HS-5 (cell line): ENCODE measurements at regions not wholly inside any gene's neighbourhood (a gene's known extent, or its start where the extent isn't known, plus 50 kb on each side); places are given as distances from the start of the nearest gene placed in this dataset.
"Not testable (repeated sequence)": the region's sequence is repeated elsewhere in the genome, so short reads cannot be mapped to it uniquely, and the experiment has no call there.

ENCODE experiments used
- DNase-seq: peaks from one replicate; pipeline ENCODE4 v3.0.0-alpha.2; 2012; ENCODE audit warnings: low read depth

DNA sequence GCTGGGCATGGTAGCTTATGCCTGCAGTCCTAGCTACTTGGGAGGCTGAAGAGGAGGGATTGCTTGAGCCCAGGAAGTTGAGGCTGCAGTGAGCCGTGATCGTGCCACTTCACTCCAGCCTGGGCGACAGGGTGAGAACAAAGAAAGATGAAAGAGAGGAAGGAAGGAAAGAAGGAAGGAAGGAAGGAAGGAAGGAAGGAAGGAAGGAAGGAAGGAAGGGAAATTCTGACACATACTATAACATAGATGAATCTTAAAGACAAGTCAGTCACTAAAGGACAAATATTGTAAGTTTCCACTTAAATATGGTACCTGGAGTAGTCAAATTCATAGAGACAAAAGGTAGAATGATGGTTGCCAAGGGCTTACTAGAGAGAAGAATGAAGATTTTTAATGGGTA, 108.0 kb upstream of the CACHD1 start:
- no peak for DNase-seq

DNA sequence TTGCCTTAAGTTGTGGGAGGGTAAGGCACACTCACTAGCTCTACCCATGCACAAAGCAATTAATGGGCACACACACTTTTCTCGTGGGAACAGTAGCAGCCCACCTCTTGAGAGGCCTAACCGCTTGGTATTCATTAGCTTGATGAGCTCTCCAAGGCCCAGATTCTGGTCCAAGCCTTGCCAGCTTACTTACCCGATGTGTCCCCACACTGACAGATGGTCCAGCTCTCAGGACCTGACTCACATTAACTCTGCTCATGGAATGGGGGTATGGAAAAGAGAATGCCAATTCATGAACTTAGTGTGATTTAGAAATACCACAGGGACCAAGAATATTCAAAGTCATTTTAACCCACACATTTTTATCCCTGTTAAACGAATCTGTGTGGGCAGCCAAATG, 106.8 kb upstream of the CACHD1 start:
- no peak for DNase-seq

DNA sequence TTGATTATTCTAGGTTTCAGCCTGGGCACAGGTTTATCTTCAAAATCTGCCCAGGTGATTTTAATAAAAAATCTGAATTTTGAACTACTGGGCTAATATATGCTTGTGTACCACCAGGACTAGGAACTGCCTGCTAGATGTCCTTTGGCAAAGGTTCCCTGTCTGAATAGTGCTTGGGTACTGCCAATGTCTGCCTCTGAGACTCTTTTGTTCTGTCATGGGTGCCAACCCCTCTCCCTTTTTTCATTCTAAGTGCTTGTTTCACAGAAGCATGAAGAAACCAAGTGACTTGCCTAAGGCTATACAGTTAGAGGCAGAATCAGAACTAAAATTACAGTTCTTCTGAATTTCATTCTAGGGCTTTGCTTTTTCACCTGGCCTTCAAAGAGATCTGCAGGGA, 106.3 kb upstream of the CACHD1 start:
- no peak for DNase-seq

DNA sequence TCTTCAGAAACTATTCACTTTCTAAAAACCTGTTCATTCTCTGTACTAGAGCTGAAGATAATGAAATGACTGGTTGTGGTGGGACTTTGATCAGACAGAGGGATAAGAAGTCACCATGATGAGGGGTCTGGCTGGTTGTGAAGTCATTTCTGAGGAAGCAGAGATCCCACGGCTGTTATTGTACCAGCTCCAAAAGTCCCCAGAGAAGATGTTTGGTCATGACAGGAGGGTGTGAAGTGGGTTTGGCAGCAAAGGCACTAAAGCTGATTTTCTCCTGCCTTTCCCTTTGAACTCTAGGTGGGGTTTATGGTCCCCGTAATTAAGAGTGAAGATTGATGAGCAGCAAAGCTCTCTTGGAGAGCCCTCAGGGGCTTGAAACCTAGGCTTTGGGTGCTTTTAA, 103.1 kb upstream of the CACHD1 start:
- DNase-seq = no peak

DNA sequence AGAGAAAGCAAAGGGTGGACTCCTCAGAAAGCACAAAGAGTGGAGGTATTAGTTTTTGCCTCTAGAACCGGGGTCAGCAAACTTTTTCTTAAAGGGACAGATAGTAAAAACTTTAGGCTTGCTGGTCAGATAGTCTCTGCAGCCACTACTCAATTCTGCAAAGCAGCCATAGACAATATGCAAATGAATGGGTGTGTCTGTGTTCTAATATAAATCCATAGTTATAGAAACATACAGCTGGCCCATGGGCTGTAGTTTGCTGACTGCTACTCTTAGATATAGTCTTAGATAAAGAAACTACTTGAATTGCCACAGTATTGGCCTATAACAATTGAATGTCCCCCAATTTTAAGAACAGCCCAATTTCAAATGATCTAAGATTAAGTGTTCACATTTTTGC, 101.6 kb upstream of the CACHD1 start:
- DNase-seq = no peak

DNA sequence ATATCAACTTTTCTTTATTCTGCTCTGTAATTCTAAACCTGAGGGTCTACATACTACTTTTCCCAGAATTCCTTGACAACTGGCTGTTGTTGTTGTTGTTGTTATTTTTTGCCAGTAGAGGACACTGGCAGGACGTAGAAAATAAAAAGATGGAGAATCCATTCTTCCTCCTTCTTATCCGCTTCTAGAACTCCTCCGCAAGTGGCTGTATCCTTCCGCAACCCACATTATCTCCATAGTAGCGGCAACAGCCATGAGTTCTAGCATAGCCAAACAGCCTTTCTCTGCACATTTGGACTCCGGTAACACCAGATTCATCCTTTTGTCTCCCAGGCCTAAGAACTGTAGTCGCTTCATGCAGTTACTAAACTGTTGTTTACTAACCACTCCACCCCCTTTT, 91.1 kb upstream of the CACHD1 start:
- no peak for DNase-seq

DNA sequence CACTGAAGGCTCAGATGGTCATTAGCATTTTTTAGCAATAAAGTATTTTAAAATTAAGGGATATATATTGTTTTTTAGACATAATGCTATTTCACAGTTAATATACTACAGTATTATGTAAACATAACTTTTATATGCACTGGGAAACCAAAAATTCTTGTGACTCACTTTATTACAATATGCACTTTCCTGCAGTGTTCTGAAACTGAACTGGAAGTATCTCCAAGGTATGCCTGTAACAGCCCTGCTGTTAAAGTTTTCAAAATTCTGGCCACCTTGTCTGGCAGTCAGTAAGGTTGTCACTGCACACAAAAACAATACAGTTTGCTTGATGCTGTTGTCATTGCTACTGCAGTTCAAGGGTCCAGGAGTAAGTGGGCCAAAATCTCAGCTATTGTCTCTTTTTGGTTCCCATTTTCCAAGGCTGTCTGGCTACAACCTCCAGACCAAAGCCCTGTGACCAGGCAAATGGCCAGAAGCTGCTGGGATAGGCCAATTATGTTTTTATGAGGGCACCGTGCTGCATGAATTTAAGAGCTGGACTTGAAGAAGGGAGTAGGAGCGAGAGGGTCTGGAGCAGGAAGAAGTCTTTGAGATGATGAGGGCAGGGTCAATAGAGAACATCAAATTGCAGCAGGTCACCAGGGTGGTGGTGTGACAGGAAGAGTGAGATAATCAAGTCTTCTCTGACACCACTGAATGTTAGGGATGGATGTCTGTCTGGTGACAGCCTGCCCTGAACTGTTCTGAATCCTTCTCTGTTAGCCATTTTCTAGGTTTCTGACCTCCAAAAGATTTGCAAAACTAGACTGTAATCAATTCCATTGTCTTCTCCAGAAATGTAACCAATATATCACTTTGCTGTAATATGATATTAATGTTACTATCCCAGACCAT, 82.3 kb upstream of the CACHD1 start:
- no peak for DNase-seq

DNA sequence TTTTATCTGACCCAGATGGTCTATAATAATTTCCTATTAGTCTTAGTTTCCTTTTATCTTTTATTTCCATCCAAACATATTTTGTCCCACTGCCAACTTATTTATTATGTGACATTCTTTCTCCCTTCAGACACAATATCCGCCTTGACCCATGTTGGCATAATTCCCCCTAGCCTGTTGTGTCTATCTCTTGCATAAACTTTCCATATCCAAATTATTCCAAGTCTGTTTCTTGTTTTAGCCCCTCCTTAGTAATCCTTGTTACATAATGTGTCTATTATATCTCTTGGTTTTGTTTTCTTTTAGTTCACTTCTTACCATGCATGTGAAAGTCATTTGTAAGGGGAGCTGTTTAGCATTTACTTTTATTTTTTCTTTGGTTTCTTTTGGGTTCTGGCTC, 81.6 kb upstream of the CACHD1 start:
- no peak for DNase-seq

DNA sequence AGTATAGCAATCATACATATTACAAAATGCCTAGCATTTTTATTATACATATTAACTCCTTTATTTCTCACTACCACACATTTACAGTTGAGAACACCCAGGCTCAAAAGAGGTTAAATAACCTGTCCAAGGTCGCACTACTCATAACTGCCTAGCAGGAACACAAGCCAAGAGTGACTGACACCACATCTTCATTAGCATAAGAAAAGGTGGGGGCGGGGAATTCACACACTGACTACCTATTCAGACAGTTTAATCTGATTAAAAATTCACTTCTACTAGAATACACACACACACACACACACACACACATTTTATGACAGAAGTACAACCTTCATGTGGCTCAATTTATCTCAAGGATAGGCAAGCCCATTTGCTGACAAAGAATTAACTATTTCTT, 77.8 kb upstream of the CACHD1 start:
- DNase-seq = no peak

DNA sequence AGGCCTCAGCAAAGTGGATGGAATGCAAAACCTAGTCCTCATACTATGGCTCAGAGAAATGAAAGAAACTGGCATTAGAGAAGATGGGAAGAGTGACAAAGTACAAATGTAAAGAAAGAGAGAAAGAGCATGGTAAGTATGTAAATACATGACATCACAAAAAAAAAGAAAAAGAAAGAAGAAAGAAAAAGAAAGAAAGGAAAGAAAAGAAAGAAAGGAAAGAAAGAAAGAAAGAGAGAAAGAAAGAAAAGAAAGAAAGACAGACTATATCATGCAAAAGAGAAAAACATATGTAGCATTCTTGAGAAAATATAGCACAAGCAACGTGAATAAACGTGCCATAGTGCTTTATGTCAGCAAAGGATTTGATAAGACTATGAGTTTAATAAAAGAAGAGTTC, 76.1 kb upstream of the CACHD1 start:
- no peak for DNase-seq

DNA sequence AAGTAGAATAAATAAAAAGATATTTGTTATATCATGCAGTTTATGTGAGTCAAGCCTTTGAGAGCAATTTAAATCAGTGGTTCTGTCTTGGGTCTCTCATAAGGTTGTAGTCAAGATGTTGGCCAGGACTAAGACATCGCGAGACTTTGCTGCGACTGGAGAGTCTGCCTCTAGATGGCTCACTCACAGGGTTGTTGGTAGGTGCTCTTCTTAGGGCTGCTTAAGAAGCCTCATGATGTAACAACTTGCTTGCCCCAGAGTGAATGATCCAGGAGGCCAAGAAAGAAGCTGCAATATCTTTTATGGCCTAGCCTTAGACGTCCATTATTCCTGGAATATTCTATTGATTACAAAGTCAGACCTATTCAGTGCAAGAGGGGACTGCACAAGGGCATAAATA, 73.1 kb upstream of the CACHD1 start:
- DNase-seq = no peak

DNA sequence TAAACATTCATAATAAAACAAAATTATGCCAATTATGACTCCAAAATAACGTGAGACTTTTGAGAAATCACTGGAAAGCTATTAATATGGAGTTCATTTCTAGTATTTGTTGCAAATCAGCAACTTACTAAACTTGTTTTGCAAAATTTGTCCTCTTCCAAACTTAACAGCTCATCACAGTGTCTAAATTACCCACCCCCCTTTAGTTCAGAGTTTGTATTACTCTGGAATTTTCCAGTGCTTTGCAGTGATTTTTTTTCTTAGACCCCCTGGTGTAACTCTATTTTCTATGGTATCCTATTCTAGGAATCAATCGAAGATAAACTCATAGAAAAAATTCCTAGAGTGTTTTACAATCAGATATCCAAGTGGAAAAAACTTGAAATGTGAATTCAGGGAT, 72.4 kb upstream of the CACHD1 start:
- no peak for DNase-seq

DNA sequence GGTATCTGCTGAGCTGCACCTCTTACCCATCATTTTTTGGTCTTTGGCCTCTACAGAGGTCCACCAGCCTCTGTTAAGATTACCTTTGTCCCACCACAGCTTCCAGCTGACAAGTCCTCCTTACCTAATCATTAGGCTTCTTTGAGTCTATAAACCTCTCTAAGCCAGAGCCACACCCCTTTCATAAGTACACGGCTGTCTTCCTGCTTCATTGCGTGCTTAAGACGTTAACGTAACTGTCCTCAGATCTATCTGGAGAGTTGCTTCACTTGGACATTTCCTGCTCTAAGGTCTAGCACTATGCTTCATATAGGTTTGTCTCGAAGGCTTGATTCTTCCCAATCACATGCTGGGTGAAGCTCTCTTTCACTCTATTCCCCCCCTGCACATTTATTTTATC, 71.0 kb upstream of the CACHD1 start:
- no peak for DNase-seq

DNA sequence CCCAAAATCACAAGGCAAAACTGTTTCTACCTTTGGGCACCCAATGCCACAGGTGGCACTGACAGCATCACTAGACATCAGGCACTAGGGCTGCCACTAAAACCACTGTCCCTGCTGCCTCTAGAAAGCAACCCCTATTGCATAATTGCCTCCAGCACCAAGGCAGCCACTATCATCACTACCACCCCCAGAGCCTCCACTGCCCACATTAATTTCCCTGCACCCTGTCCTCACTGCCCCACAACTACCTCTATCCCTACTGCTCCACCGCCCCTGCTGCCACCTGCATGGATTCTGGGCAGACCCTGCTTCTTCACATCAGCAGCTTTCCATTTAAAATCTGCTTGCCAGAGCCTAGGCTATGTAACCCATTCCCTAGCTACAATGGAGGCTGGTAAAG, 68.6 kb upstream of the CACHD1 start:
- DNase-seq = no peak

DNA sequence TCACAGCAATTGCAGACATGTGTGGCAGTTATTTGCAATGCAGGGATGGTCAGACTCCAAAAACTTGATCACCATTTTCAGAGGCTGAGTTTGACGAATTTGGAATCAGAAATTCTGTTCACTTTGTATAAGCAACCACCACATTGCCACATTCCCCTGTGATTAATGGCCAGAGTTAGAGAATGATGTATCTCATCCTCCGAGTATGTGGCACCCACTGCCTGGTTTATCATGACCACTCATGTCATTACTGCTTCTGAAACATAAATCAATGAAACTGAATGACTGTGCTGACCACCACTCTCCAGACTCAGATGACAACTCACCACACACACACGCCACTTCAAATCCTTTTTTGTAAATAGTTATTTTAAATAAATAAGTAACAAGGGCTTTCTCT, 66.6 kb upstream of the CACHD1 start:
- DNase-seq = peak; percentile 61

DNA sequence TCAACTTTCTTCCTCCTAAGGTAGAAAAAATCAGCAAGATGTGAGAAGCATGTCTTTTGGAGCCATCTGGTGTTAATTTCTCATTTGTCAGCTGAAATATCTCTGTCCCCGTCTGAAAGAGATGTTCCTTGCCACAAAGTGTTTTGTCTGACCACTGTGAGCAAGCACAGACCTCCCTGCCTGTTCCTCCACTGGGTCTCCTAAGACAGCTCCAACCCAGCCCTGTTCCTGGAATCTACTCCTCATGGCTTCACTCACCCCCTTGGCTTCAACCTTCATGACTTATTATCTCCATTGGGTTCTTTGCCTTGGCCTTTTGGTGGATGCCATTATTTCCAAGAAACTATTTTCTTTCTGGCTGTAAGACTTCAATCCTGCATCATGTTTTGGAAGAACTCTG, 65.7 kb upstream of the CACHD1 start:
- DNase-seq = no peak

DNA sequence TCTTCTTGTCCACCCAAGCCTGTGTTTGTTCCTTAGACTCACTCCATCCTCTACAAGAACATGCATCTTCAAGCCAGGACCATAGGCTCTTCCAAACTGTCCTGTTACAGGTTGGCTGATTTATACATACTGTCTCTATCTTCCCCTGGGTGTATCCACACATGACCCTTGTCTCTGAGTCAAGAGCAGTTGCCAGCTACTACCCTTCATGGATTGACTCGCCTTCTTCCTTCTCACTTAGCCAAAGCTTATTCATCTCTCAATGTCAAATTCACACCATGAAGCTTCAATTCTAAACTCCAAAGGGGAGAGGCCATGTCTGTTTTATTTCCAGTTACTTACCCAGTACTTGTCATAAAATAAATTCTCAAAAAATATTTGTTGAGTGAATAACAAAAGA, 64.1 kb upstream of the CACHD1 start:
- DNase-seq = no peak

DNA sequence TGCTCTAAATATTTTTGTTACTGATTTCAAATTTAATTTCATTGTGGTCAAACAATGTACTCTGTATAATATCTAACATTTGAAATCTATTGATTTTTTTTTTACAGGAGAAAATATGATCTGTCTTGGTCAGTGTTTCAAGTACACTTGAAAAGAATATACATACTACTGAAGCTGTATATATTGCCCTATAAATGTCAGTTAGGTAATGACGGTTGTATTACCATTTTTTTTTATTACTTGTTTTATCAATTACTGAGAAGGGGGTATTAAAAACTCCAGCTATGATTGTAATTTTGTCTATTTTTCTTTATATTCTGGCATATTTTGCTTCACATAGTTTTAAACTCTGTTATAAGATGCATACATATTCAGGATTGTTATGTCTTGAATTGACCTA, 59.7 kb upstream of the CACHD1 start:
- no peak for DNase-seq

DNA sequence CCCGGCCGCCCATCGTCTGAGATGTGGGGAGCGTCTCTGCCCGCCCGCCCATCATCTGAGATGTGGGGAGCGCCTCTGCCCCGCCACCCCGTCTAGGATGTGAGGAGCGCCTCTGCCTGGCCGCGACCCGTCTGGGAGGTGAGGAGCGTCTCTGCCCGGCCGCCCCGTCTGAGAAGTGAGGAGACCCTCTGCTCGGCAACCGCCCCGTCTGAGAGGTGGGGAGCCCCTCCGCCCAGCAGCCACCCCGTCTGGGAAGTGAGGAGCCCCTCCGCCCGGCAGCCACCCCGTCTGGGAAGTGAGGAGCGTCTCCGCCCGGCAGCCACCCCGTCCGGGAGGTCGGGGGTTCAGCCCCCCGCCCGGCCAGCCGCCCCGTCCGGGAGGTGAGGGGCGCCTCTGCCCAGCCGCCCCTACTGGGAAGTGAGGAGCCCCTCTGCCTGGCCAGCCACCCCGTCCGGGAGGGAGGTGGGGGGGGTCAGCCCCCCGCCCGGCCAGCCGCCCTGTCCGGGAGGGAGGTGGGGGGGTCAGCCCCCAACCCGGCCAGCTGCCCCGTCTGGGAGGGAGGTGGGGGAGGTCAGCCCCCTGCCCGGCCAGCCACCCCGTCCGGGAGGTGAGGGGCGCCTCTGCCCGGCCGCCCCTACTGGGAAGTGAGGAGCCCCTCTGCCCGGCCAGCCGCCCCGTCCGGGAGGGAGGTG, 54.9 kb upstream of the CACHD1 start:
- not testable (repeated sequence) for DNase-seq

DNA sequence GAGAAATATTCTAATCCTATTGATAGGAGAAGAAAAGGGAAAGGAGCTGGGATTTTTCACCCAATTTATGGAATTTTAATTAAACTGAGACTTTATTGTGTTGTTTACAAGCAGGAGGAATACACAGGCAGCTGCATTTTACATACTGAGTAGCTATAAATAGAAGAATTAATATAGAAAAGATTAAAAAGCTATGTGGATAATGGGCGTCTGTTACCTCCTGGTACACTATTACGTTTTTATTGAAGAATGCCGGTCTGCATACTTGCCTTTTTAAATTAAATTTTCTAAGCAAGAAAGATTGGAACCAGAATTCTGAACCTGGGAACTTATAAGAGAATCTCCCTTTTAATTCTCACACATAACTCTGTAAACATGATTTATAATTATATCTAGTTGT, 52.1 kb upstream of the CACHD1 start:
- DNase-seq = no peak
